Stimulated activated CD4-positive, alpha-beta T cell treated with anti-CD3 and anti-CD28 coated beads, Interleukin-1b, Interleukin-23, amount 100 ng/mL, for 24 hours (primary cell): ENCODE measurements at regions not wholly inside any gene's neighbourhood (a gene's known extent, or its start where the extent isn't known, plus 50 kb on each side); places are given as distances from the start of the nearest gene placed in this dataset.

Experiments used
- DNase-seq, 4 experiments: peaks; one replicate each; pipeline ENCODE4 v3.0.0-alpha.2; 2020; ENCODE audit warnings: low read depth in 4 of 4, low spot score in 1 of 4

- DNase-seq, result no peak
Measured at GRCh38 chr4:123496421-123496820, 99.8 kb downstream of the SPRY1 start.

GRCh38 chr4:123497340-123497739 is 100.7 kb downstream of the SPRY1 start:
- DNase-seq, result no peak

DNA sequence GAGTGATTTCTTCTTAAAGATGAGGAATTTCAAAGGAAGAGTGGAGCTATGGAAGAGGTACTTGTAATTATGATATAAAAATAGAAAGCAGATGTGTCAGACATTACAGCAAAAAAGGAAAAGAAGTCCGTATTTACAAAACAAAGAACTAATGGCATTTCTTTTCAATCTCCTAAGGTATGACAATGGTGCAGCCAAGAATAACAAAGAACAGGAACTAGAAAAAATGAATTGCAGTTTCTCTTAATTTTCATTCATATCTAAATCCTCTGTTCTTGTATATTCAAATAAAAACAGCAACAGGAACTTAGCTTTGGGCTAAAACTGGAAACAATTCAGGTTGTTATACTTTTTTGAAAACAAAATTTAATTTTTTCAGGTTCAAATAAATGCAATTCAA is 105.1 kb downstream of the SPRY1 start:
- DNase-seq, result no peak

DNA sequence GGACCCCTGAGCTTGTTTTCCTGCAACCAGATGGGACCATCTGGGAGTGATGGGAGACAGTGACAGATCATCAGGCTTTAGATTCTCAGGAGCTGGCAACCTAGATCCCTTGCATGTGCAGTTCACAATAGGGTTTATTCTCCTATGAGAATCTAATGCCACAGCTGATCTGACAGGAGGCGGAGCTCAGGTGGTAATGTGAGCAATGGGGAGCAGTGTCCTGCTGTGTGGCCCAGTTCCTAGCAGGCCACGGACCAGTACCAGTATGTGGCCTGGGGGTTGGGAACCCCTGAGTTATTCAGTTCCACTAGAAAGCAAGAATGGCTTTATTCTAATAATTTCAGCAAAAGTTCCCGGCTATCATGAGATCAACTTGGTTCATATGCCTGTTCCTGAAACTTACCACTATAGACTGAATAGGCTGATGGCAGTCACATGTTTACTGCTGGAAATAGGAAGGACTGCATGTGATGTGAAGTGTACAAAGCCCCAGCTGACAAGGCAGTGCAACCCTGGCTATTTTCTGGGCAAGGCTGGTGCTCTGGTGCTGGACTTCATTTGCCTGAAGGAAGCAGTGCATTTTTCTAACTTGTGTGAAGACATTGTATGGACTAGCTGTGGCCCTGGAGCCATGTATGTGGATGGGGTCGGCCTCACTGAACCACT is 107.2 kb downstream of the SPRY1 start:
- no peak for DNase-seq

- DNase-seq, result peak in 1 of 4 experiments; percentile 0
Measured at GRCh38 chr4:123505095-123506010, 108.8 kb downstream of the SPRY1 start.

- no peak for DNase-seq
Measured at GRCh38 chr4:123506011-123506695, 109.6 kb downstream of the SPRY1 start.

DNA sequence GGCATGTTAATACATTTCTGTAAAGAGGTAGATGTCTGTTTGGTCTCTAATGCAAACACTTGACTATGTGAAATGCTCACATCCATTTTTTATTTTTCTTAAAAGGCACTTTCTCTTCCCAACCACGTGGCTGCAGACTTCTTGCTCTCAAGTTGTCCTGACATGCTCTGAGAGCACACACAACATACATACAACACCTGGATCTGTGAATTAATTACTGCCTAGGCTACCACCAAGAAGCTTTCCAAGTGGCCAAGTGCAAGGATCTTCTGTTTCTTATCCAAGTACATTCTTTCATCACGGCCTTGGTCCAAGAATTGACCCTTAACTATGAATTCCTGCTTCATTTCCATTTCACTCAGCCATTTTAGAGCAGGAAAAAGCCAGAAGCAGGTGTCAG is 110.8 kb downstream of the SPRY1 start:
- DNase-seq, result no peak

DNA sequence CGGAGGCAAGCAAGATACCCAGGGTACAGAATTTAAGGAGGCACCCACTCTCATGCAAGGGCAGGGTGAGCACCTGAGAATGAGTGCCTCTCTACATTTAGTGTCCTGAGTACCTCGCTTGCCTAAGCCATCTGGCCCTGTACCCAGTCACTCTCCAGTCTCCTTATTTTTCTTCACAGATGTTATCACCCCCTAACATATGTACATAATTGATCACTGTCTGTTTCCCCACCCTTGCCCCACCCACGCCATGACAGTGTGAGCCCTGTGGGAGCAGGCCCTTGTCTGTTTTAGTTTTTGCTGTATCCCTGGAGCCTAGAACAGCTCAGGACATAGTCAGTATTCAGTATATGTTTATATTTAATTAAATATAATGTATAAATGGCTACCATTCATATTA is 113.6 kb downstream of the SPRY1 start:
- DNase-seq, result no peak

- DNase-seq, result no peak
Measured at GRCh38 chr4:123510659-123511058, 114.1 kb downstream of the SPRY1 start.

GRCh38 chr4:123516576-123516975 is 120.0 kb downstream of the SPRY1 start:
- no peak for DNase-seq

DNA sequence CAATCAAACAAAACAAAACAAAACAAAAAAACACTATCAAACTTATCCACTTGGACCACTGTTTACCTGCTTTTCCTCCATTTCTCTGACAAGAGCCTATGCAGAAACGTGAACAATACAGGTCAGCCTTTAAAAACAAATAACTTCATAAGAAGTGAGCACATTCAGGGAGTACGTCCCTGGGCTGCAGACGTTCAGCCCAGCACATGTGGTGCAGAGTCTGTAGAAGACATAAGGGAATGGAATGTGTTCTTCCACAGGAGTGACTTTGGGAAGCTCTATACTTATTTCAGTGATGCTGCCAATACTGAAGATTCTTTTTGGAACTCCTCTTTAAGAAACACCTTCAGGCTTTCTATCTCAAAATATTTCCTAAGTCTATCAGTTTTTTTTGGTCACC is 120.6 kb downstream of the SPRY1 start:
- DNase-seq, result no peak

GRCh38 chr4:123517971-123518370 is 121.4 kb downstream of the SPRY1 start:
- no peak for DNase-seq

DNA sequence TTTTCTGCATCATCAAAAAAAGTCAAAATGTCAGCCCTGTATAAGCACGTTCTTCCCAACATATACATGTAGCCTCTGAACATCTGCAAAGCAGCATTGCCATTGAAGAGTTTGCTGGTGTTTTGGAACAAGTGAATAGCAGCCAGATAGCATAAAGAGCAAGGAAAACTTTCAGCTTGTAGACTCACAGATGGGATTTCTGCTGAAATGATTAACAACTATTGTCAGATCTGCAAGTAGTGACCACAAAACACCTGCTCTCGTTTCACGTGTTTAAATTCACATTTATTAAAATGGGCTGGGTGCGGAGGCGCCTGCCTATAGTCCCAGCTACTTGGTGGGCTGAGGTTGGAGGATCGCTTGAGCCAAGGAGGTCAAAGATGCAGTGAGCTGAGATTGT is 123.7 kb downstream of the SPRY1 start:
- DNase-seq, result no peak

GRCh38 chr4:123522081-123522480 is 125.5 kb downstream of the SPRY1 start:
- DNase-seq, result no peak

DNA sequence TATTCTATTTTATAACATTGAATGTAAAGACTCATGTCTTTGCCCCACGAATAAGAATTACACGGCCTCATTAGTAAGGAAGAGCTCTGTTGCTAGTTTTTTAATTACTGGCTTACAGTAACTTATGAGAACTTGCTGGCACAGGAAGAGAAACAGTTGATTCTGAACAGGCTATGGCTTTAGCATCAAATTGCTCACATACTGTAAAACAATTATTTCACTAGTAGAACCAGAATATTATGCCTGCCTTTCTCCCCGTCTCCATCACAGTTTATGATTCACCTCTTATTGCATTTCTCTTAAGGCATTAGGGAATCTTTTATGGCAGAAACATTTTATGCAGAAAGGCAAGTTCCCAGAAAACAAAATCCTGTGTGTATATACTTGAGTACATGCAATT is 126.1 kb downstream of the SPRY1 start:
- no peak for DNase-seq

DNA sequence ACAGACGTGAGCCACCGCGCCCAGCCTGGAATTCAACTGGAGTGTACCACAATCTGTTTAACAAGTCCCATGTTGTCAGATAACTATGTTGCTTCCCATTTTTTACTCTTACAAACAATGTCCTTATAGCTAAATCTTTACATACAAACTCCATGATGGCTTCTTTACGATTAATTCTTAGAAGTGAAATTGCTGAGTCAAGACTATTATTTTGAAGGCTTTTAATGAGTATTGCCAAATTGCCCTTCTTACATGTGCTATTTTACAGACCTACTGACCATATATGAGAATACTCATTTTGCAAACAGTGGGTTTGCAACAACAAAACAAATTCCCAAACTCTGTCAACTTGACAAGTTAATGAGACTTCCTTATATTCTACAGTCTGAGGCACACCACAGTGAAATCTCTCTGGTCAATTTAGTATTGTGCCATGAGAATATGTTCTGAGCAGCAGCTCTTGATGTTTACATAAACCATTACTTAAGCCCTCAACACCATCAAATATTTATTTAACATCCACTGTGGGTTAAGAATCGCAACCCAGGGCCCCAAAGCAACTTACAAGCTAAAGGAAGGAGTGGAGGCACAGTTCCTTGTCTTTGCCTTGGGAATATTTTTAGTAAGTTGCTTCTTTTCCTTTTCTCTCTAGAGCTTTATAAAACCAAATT is 128.5 kb downstream of the SPRY1 start:
- no peak for DNase-seq

GRCh38 chr4:123526511-123526910 is 129.9 kb downstream of the SPRY1 start:
- no peak for DNase-seq

DNA sequence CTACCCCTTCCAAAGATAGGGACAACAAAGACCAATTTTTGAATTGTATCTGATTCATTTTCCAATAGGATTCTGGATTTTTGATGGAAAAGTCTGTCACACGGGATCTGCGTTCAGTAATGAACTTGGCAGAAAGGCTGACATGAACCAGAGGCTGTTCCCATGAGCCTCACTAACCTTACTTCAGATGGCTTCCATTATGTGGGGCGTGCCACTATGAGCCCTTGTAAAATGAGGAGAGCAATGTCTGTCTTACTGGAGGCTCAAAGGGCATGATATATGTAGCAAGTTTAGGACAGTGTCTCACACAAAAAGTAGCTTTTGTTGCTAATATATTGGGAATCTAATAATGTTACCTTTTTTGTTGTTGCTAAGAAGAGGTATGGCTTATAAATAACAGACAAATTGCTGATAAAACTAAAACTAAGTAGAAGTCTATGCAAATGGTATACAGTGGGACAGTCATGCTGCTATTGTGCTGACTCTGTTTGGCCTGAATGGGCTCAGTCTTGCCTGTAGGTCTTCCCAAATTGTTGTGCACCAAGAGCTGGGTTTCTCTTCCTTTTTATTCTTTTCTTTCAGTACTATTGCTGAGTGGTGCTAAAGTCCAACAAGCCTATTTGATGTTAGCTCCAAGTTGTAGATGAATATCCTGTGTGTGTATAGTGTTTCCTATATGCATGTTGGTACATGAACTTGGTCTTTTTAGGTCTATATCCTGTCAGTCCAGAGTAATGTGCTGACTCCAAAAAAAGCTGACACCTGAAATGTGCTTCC is 132.1 kb downstream of the SPRY1 start:
- no peak for DNase-seq

GRCh38 chr4:123529278-123529568 is 132.6 kb downstream of the SPRY1 start:
- no peak for DNase-seq

- DNase-seq, result no peak
Measured at GRCh38 chr4:123530357-123530756, 133.8 kb downstream of the SPRY1 start.
